ENCODE measurements at regions not wholly inside any gene's neighbourhood (a gene's known extent, or its start where the extent isn't known, plus 50 kb on each side); places are given as distances from the start of the nearest gene placed in this dataset.

- CTCF ChIA-PET, result no interaction called here
- intact Hi-C loops (cut with micrococcal nuclease), result no loop called here
- DNase-seq (no peak), ATAC-seq (no peak)
- H3K9me3 Mint-ChIP-seq, result peaks cover 3% of the 10 kb centered on the region
- H3K27me3 Mint-ChIP-seq, result no peaks in the 10 kb centered on the region
- no peaks in the 10 kb centered on the region for H3K36me3 Mint-ChIP-seq (ENCODE audit: low read depth)
- no peak for TF ChIP-seq CTCF (IDR thresholded peaks at IDR 0.05)
- no peak overlapping the region for H3K4me3 Mint-ChIP-seq
- H3K4me1 Mint-ChIP-seq (ENCODE audit: low read depth), result no peaks in the 10 kb centered on the region
- POLR2A ChIA-PET, result no interaction called here
- no peak overlapping the region for H3K27ac Mint-ChIP-seq
Observed at GRCh38 chr5:18882154-18882553, 1105.8 kb downstream of the CDH18 start.

DNA sequence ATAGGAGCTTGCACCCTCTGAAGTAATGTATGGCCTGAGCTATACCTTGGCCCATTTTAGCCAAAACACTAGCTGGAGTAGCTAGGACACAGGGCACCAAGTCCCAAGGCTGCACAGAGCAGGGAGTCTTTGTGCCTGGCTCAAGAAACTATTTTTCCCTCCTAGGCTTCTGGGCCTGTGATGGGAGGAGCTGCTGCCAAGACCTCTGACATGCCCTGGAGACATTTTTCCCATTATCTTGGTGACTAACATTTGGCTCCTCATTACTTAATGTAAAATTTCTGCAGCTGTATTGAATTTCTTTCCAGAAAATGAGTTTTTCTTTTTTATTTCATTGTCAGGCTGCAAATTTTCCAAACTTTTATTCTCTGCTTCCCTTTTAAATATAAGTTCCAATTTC, 1099.2 kb downstream of the CDH18 start:
- POLR2A ChIA-PET, result no interaction called here
- no peak for ATAC-seq

DNA sequence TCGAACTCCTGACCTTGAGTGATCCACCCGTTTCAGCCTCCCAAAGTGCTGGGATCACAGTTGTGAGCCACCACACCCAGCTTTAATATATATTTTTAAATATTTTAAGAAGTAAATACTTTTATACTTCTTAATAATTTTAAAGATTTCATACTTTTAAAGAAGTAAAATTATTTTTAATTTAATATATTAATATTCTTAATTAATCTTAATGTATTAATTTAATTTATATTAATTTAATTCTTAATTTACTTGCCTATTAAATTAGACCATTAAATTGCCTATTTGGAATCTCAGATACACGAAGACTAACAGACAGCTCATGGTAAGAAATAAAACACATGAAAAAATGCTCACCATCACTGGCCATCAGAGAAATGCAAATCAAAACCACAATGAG, 1087.4 kb downstream of the CDH18 start:
- intact Hi-C loops (cut with micrococcal nuclease), result no loop called here
- CTCF ChIA-PET, result no interaction called here
- Mint-ChIP-seq H3K9me3 (peaks cover 5% of the 10 kb centered on the region), H3K4me1 (ENCODE audit: low read depth) (no peaks in the 10 kb centered on the region), H3K27me3 (no peaks in the 10 kb centered on the region), H3K27ac (no peak overlapping the region), H3K36me3 (ENCODE audit: low read depth) (no peaks in the 10 kb centered on the region), H3K4me3 (no peak overlapping the region)
- TF ChIP-seq CTCF (IDR thresholded peaks at IDR 0.05), result no peak
- no peak for ATAC-seq
- POLR2A ChIA-PET, result no interaction called here
- DNase-seq, result no peak

More for the DNA sequence above, 1099.2 kb downstream of the CDH18 start:
- CTCF ChIA-PET, result no interaction called here
- no peak for DNase-seq
- intact Hi-C loops (cut with micrococcal nuclease), result no loop called here
- H3K4me3 Mint-ChIP-seq, result no peak overlapping the region
- H3K27me3 Mint-ChIP-seq, result no peaks in the 10 kb centered on the region
- TF ChIP-seq CTCF (IDR thresholded peaks at IDR 0.05), result no peak
- H3K27ac Mint-ChIP-seq, result no peak overlapping the region
- H3K36me3 Mint-ChIP-seq (ENCODE audit: low read depth), result no peaks in the 10 kb centered on the region
- no peaks in the 10 kb centered on the region for H3K4me1 Mint-ChIP-seq (ENCODE audit: low read depth)
- peaks cover 8% of the 10 kb centered on the region for H3K9me3 Mint-ChIP-seq

GRCh38 chr5:18920966-18921365, 1067.0 kb downstream of the CDH18 start:
- no peak for TF ChIP-seq CTCF (IDR thresholded peaks at IDR 0.05)
- intact Hi-C loops (cut with micrococcal nuclease), result no loop called here
- no peaks in the 10 kb centered on the region for H3K4me1 Mint-ChIP-seq (ENCODE audit: low read depth)
- H3K27ac Mint-ChIP-seq, result no peak overlapping the region
- CTCF ChIA-PET, result no interaction called here
- no peaks in the 10 kb centered on the region for H3K27me3 Mint-ChIP-seq
- POLR2A ChIA-PET, result no interaction called here
- H3K4me3 Mint-ChIP-seq, result no peak overlapping the region
- no peak for ATAC-seq
- peaks cover 2% of the 10 kb centered on the region for H3K9me3 Mint-ChIP-seq
- DNase-seq, result no peak
- no peaks in the 10 kb centered on the region for H3K36me3 Mint-ChIP-seq (ENCODE audit: low read depth)

DNA sequence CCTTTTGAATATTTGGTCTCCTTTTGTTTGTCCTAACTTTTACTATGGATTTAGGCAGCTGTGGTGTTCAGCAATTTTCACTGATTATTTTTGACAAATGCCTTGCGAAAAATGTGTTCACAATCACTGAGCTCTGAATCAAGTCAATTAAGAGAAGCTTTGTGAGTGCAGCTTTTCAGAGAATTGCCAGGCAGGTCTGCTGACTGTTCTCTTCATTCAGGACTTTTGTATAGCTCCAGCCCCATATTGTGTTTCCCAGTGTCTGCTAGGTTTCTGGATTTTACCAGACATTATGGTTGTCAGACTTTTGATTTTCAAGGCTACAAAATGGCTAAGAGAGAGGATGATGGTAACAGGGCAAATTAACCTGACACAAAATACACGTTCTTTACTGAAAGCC, 1055.9 kb downstream of the CDH18 start:
- no peak overlapping the region for H3K4me3 Mint-ChIP-seq
- ATAC-seq (no peak), DNase-seq (no peak)
- CTCF ChIA-PET, result no interaction called here
- no peak overlapping the region for H3K27ac Mint-ChIP-seq
- H3K27me3 Mint-ChIP-seq, result no peaks in the 10 kb centered on the region
- no peaks in the 10 kb centered on the region for H3K36me3 Mint-ChIP-seq (ENCODE audit: low read depth)
- H3K9me3 Mint-ChIP-seq, result peaks cover 2% of the 10 kb centered on the region
- POLR2A ChIA-PET, result no interaction called here
- intact Hi-C loops (cut with micrococcal nuclease), result no loop called here
- no peak for TF ChIP-seq CTCF (IDR thresholded peaks at IDR 0.05)
- H3K4me1 Mint-ChIP-seq (ENCODE audit: low read depth), result no peaks in the 10 kb centered on the region

Measured in activated CD8-positive, alpha-beta T cell treated with anti-CD3 and anti-CD28 coated beads for 36 hours (primary cell).